Gastrocnemius medialis (tissue), 4 donors: ENCODE measurements at regions not wholly inside any gene's neighbourhood (a gene's known extent, or its start where the extent isn't known, plus 50 kb on each side); places are given as distances from the start of the nearest gene placed in this dataset.

Experiments used
- POLR2A ChIP-seq, 2 donors: fragments of 450-650 bp; IDR thresholded peaks; one replicate each; pipeline ENCODE4 v1.6.1; 2017; ENCODE audit warnings: antibody characterized with exemption in 2 of 2, mild to moderate bottlenecking in 2 of 2, moderate library complexity in 2 of 2
- TF ChIP-seq, protein P1 (sequence below), 5 experiments: fragments of 450-650 bp in 3 of 5; fragments of 200-600 bp in 2 of 5; sonication (generic) in 2 of 5; IDR thresholded peaks in 4 of 5; conservative IDR thresholded peaks in 1 of 5; 1 replicate in 4 of 5; 2 replicates in 1 of 5; pipeline ENCODE4 v1.5.1; 2016 to 2019; ENCODE audit warnings: antibody characterized with exemption in 5 of 5, mild to moderate bottlenecking in 3 of 5, moderate library complexity in 3 of 5

DNA sequence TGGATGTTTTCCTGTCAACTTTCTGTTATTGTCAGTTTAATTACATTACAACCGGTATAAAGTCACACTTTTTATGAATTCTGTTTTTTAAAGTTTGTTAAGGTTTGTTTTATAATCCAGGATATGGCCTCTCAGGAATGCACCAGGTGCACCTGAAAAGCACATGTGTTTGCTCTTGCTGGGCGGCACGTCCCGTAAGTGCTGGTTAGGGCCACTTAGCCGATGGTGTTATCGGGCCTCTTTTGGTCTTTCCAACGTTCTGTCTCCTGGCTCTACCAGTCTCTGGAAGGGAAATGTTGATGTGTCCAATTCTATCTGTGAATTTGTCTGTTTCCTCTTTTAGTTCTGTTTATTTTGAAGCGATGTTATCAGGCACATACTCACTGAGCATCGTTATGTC is 695.7 kb downstream of the BRD1 start:
- TF ChIP-seq, protein P1, sequence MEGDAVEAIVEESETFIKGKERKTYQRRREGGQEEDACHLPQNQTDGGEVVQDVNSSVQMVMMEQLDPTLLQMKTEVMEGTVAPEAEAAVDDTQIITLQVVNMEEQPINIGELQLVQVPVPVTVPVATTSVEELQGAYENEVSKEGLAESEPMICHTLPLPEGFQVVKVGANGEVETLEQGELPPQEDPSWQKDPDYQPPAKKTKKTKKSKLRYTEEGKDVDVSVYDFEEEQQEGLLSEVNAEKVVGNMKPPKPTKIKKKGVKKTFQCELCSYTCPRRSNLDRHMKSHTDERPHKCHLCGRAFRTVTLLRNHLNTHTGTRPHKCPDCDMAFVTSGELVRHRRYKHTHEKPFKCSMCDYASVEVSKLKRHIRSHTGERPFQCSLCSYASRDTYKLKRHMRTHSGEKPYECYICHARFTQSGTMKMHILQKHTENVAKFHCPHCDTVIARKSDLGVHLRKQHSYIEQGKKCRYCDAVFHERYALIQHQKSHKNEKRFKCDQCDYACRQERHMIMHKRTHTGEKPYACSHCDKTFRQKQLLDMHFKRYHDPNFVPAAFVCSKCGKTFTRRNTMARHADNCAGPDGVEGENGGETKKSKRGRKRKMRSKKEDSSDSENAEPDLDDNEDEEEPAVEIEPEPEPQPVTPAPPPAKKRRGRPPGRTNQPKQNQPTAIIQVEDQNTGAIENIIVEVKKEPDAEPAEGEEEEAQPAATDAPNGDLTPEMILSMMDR (IDR thresholded peaks at IDR 0.05 in 4 of 5, conservative IDR thresholded peaks at IDR 0.05 in 1 of 5), result no peak
- no peak for TF ChIP-seq POLR2A (IDR thresholded peaks at IDR 0.05)
